C4-2B (cell line): ENCODE measurements at regions not wholly inside any gene's neighbourhood (a gene's known extent, or its start where the extent isn't known, plus 50 kb on each side); places are given as distances from the start of the nearest gene placed in this dataset.

Source experiments
- H3K27ac ChIP-seq: fragments of 450-650 bp; 2 replicates; pipeline ENCODE4 v1.5.1; 2017
- ZFX ChIP-seq: fragments of 450-650 bp; IDR thresholded peaks from 2 replicates; pipeline ENCODE4 v1.6.1; 2017
- TF ChIP-seq, protein P1 (sequence below): fragments of 450-650 bp; conservative IDR thresholded peaks from 2 replicates; pipeline ENCODE4 v1.5.1; 2017; ENCODE audit warnings: mild to moderate bottlenecking

GRCh38 chr14:53336729-53337128, 183.6 kb upstream of the DDHD1 start:
- H3K27ac ChIP-seq, result no peak overlapping the region
- TF ChIP-seq, protein P1, sequence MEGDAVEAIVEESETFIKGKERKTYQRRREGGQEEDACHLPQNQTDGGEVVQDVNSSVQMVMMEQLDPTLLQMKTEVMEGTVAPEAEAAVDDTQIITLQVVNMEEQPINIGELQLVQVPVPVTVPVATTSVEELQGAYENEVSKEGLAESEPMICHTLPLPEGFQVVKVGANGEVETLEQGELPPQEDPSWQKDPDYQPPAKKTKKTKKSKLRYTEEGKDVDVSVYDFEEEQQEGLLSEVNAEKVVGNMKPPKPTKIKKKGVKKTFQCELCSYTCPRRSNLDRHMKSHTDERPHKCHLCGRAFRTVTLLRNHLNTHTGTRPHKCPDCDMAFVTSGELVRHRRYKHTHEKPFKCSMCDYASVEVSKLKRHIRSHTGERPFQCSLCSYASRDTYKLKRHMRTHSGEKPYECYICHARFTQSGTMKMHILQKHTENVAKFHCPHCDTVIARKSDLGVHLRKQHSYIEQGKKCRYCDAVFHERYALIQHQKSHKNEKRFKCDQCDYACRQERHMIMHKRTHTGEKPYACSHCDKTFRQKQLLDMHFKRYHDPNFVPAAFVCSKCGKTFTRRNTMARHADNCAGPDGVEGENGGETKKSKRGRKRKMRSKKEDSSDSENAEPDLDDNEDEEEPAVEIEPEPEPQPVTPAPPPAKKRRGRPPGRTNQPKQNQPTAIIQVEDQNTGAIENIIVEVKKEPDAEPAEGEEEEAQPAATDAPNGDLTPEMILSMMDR, result no peak
- no peak for TF ChIP-seq ZFX

DNA sequence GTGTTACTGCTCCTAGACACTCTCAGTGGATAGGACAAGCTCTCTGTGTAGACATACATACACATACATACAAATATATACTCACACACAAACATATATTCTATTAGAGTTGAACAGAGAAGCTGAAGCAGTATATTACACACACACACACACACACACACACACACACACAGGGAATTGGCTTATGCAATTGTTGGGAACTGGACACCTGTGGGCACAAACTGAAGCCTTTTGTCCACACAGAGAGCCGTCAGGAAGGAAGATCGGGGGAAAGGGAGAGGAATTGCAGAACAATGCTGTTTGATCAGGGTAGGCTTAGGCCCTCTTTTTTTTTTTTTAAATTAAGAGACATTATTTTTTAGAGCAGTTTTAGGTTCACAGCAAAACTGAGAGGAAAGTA, 180.7 kb upstream of the DDHD1 start:
- TF ChIP-seq ZFX, result no peak
- TF ChIP-seq, protein P1, result no peak
- no peak overlapping the region for H3K27ac ChIP-seq

- H3K27ac ChIP-seq, result no peak overlapping the region
- TF ChIP-seq, protein P1, result no peak
- no peak for TF ChIP-seq ZFX
Measured at GRCh38 chr14:53331921-53332320, 178.8 kb upstream of the DDHD1 start.

DNA sequence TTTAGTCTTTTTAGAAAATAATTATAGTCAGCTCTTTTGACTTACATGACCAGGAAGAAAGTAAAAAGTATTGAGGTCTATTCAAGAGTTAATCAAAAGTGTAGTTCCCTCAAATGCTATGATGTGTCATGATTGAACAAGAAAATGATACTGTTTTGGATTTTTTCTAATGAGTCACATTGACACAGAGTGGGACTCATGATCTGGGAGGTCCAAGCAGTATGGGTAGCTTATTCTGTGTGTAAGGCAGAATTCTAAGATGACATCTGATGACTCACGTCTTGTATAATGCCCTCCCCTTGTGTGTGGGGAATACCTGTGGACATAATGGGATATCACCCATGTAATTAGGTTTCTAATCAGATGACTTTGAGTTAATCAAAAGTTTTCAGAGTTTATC, 178.1 kb upstream of the DDHD1 start:
- H3K27ac ChIP-seq, result no peak overlapping the region

DNA sequence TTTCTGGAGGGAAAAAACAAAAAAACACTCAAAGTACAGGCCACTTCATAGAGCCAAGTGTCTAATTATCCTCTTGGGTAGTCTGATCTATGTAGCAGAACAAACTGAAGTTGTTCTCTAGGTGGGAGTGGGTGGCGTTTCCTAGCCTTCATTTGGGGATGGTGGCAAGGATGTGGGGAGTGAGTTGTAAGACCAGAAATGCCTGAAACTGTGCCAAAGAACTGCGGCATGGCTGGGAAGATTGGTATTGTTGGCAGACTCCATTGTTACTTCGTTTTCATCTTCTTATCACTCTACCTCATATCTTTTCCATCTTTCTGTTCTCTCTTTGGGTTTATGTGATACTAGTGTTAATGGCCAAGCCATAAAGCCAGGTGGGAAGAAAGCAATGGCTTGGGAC, 177.3 kb upstream of the DDHD1 start:
- no peak overlapping the region for H3K27ac ChIP-seq
- TF ChIP-seq, protein P1, result no peak
- no peak for TF ChIP-seq ZFX

More for the DNA sequence above, 178.1 kb upstream of the DDHD1 start:
- TF ChIP-seq, protein P1, result no peak
- TF ChIP-seq ZFX, result no peak

DNA sequence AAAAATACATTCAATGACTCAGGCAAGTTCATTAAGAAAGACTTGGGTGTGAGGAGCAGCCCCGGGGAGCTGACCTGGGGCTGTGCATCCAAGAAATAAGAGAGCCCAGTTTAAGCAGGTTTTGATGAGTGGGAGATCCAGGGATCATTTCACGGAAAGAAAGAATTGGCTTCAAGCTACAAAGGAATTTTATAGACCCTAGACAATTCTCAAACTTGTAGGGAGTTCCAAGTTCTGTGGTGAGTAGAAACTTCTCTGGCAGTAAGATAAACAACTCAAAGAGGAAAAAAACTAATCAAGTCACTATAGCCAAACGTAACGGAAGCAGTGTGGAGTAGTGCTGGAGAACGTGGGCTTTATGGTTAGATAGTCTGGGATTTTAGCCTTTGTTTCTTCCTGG, 175.7 kb upstream of the DDHD1 start:
- no peak overlapping the region for H3K27ac ChIP-seq
- TF ChIP-seq, protein P1, result no peak
- TF ChIP-seq ZFX, result no peak

- H3K27ac ChIP-seq, result no peak overlapping the region
- TF ChIP-seq, protein P1, result no peak; the same call in 1 of the 2 replicates
- no peak for TF ChIP-seq ZFX
Measured at GRCh38 chr14:53327716-53328115, 174.6 kb upstream of the DDHD1 start.
